Activated CD4-positive, alpha-beta memory T cell treated with anti-CD3 and anti-CD28 coated beads, Interleukin-2, amount 10 ng/mL, durations not matched to agents 7 days and 5 days (primary cell): ENCODE measurements at regions not wholly inside any gene's neighbourhood (a gene's known extent, or its start where the extent isn't known, plus 50 kb on each side); places are given as distances from the start of the nearest gene placed in this dataset.

Source experiments
- CTCF ChIA-PET: fragments of 350-600 bp; sonication (Branson Sonifier 250); formaldehyde crosslinking; loops from one replicate; lab custom pipeline; 2021; ENCODE audit warnings: antibody characterized with exemption, inconsistent platforms; lab: Charles Lee
- POLR2A ChIA-PET: fragments of 350-600 bp; sonication (Branson Sonifier 250); formaldehyde crosslinking; loops from one replicate; lab custom pipeline; 2021; ENCODE audit warnings: antibody characterized with exemption; lab: Charles Lee
- DNase-seq: peaks from one replicate; pipeline ENCODE4 v3.0.0-alpha.2; 2020
- H3K27ac Mint-ChIP-seq: one replicate; pipeline ENCODE4 v1.8.0; 2021; ENCODE audit warnings: mild to moderate bottlenecking, mixed read lengths
- H3K27me3 Mint-ChIP-seq: one replicate; pipeline ENCODE4 v1.8.0; 2021; ENCODE audit warnings: mixed read lengths
- H3K36me3 Mint-ChIP-seq: one replicate; pipeline ENCODE4 v1.8.0; 2021; ENCODE audit warnings: low read depth, mixed read lengths
- H3K4me1 Mint-ChIP-seq: one replicate; pipeline ENCODE4 v1.8.0; 2021; ENCODE audit warnings: mixed read lengths
- H3K4me3 Mint-ChIP-seq: one replicate; pipeline ENCODE4 v1.8.0; 2021; ENCODE audit warnings: mild to moderate bottlenecking, mixed read lengths
- H3K9me3 Mint-ChIP-seq: one replicate; pipeline ENCODE4 v1.8.0; 2021; ENCODE audit warnings: mixed read lengths

DNA sequence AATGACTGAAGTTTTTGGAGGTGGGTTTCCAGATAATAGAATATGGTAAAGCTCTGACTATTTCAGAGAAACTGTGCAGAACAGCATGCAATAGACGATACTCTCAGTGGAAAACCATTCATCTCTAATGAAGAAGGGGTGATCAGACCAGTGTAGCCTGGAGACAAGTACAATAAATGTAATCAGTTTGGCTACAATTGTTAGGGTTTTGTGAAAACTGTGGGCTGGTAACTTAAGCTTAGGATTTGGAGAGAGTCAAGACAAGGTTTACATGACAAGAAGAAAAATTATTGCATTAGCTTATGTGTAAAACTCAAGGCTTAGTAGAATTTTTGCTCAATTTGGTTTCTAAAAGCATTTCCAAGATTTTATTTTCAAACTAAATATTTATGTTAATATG, 241.5 kb upstream of the ANKRD50 start:
- Mint-ChIP-seq H3K27ac (no peak overlapping the region), H3K27me3 (no peaks in the 10 kb centered on the region), H3K4me1 (no peaks in the 10 kb centered on the region), H3K4me3 (no peak overlapping the region), H3K9me3 (peaks cover 1% of the 10 kb centered on the region), H3K36me3 (no peaks in the 10 kb centered on the region)
- ChIA-PET POLR2A (no interaction called here), CTCF (no interaction called here)
- no peak for DNase-seq

DNA sequence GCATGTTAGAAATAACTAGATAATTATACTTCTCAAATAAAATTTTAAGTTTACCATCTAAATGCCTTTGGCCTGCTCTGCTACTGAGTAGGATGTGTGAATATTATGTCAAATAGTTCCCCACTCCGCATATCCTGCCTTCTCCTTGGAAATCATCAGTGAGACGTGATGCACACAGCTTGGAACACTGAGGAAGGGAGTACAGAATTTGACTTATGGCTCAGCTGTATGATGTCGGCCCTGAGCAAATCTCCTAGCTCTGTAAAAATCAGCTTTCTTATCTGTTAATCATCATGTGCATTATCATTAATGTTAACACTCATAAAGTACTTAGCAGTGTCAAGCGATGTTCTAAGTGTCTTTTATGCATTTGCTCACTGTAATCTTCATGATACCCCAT, 241.0 kb upstream of the ANKRD50 start:
- H3K4me3 Mint-ChIP-seq: no peak overlapping the region
- DNase-seq: no peak
- POLR2A ChIA-PET: no interaction called here
- H3K36me3 Mint-ChIP-seq: no peaks in the 10 kb centered on the region
- no peaks in the 10 kb centered on the region for H3K4me1 Mint-ChIP-seq
- H3K27ac Mint-ChIP-seq: no peak overlapping the region
- CTCF ChIA-PET: no interaction called here
- H3K9me3 Mint-ChIP-seq: peaks cover 1% of the 10 kb centered on the region
- H3K27me3 Mint-ChIP-seq: no peaks in the 10 kb centered on the region

DNA sequence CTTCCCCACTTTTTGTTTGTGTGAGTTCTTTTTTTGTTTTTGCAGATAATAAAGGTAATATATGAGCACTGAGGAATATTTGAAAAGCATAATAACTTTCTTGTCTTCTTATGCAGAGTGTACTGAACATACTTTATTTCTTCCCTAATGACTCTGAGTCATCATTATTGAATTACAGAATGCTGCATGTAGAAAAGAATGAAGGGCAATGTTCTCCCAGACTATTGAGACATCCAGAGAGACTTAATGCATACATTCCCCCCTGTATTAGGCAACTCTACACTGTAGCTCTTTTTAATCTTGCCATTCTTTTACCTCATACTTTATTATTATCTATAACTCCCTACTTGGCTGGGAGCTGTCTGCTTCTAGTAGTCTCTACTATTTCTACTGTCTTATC, 240.5 kb upstream of the ANKRD50 start:
- no peak for DNase-seq
- Mint-ChIP-seq H3K4me1 (no peaks in the 10 kb centered on the region), H3K27ac (no peak overlapping the region), H3K4me3 (no peak overlapping the region), H3K36me3 (no peaks in the 10 kb centered on the region), H3K9me3 (peaks cover 1% of the 10 kb centered on the region), H3K27me3 (no peaks in the 10 kb centered on the region)
- ChIA-PET CTCF (no interaction called here), POLR2A (no interaction called here)

DNA sequence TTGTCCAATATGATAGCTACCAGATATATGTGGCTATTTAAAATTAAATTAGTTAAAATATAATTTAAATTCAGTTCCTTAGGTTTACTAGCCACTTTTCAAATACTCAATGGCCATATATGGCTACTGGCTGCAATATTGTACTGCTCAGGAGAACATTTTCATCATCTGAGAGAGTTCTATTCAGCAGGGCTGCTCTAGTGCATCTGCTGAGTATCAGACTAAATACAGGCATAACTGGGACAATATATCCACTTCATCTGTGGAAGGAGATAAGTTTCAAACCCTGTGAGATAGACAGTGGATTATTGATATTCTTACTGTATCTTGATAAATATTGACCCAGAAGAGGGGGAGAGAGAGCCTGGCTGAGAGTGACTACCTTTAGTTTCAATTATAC, 240.1 kb upstream of the ANKRD50 start:
- H3K36me3 Mint-ChIP-seq: no peaks in the 10 kb centered on the region
- ChIA-PET CTCF (no interaction called here), POLR2A (no interaction called here)
- no peak for DNase-seq
- no peak overlapping the region for H3K4me3 Mint-ChIP-seq
- H3K9me3 Mint-ChIP-seq: peaks cover 1% of the 10 kb centered on the region
- H3K27ac Mint-ChIP-seq: no peak overlapping the region
- H3K4me1 Mint-ChIP-seq: no peaks in the 10 kb centered on the region
- no peaks in the 10 kb centered on the region for H3K27me3 Mint-ChIP-seq

DNA sequence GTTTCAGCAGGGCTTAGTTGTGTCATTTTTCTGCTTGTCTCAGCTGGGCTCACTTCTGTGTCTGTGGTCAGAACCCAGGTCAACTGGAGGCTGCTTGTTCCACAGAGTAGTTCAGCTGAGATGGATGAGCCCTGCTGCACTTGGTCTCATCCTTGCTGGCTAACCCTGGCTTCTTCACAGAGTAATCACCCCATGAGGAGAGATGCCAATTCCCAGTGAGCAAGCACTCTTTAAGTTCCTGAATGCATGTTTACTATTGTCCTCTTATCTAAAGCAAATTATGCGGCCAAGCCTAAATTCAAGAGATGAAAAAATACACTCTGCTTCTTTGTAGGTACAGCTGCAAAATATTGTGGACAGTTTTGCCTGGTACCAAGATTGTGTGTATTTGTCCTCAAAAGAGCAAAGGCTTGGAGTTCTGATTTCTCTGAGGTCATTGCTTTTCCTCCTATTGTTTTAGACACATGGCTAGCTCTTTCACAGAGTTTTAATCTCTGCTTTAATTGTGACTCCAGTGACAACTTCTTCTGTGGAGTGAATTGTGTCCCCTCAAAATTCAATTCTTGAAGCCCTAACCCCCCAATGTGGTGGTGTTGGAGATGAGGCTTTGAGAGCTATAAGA, 236.6 kb upstream of the ANKRD50 start:
- DNase-seq: no peak
- H3K4me1 Mint-ChIP-seq: no peaks in the 10 kb centered on the region
- H3K4me3 Mint-ChIP-seq: no peak overlapping the region
- no peaks in the 10 kb centered on the region for H3K36me3 Mint-ChIP-seq
- no peaks in the 10 kb centered on the region for H3K27me3 Mint-ChIP-seq
- peaks cover 1% of the 10 kb centered on the region for H3K9me3 Mint-ChIP-seq
- ChIA-PET CTCF (no interaction called here), POLR2A (no interaction called here)
- no peak overlapping the region for H3K27ac Mint-ChIP-seq

DNA sequence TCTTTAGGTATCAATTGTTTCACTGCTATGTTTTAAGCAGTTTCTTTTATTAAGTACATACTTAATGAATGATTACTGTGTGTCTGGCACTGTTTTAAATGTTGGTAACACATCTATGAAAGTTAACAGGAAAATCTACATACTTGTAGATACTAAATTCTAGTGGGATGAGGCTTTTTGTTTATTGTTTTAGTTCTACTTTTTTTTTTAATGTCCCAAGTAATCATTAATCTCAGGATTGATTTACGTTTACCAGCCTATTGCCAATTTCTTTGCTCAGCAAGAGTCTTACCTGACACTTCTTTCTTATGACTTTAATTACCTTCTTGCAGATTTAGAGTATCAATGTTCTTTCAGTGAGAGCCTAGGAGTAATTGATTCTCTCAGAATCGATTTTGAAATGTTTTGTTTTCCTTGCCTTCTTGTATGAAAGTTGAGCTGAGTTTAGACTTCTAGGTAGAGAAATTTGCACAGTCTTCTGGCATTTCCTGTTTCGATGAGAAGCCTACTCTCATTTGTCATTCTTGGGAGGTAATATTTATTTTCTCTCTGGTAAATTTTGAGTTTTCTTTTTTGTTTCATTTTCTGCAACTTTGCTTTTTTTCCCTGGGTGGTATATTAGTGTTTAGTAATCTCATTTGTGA, 235.2 kb upstream of the ANKRD50 start:
- POLR2A ChIA-PET: no interaction called here
- H3K27ac Mint-ChIP-seq: no peak overlapping the region
- CTCF ChIA-PET: no interaction called here
- no peaks in the 10 kb centered on the region for H3K36me3 Mint-ChIP-seq
- H3K4me3 Mint-ChIP-seq: no peak overlapping the region
- H3K27me3 Mint-ChIP-seq: no peaks in the 10 kb centered on the region
- no peak for DNase-seq
- peaks cover 6% of the 10 kb centered on the region for H3K9me3 Mint-ChIP-seq
- H3K4me1 Mint-ChIP-seq: no peaks in the 10 kb centered on the region

DNA sequence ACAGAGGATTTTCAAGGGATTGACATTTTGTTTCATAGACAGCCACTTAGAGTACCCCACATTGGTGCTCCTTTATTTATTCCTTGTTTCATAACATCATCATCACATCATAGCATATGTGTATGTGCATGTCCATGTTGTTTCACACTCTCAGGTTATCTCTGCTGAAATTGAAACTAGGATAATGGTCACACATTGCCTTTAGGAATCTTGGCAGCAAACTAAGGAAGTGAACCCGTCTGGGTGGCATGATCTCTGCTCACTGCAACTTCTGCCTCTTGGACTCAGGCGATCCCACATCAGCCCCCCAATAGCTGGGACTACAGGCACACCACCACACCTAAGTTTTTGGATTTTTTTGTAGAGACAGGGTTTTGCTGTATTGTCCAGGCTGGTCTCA, 234.2 kb upstream of the ANKRD50 start:
- ChIA-PET CTCF (no interaction called here), POLR2A (no interaction called here)

DNA sequence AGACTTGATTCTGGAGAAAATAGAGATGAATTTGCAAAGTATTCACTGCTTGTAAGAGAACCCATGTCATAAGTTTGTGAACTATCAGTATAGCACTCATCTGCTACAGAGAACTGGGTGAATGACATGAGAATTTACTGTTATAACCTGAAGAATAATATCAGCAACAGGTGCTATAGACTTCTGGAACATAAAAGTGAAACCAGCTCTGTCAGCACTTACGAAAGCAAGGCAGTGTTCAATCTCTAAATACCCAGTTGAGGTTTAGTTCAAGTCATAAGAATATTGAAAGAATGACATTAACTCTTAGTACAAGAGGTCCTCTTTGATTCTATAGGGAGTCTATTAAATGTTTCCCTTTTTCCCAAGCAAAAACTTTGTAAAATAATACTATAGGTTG, 232.9 kb upstream of the ANKRD50 start:
- Mint-ChIP-seq H3K4me1 (no peaks in the 10 kb centered on the region), H3K27ac (no peak overlapping the region), H3K27me3 (no peaks in the 10 kb centered on the region), H3K36me3 (no peaks in the 10 kb centered on the region), H3K4me3 (no peak overlapping the region), H3K9me3 (peaks cover 7% of the 10 kb centered on the region)
- ChIA-PET CTCF (no interaction called here), POLR2A (no interaction called here)
- no peak for DNase-seq

More for the DNA sequence above, 234.2 kb upstream of the ANKRD50 start:
- H3K4me3 Mint-ChIP-seq: no peak overlapping the region
- DNase-seq: no peak
- H3K36me3 Mint-ChIP-seq: no peaks in the 10 kb centered on the region
- no peaks in the 10 kb centered on the region for H3K27me3 Mint-ChIP-seq
- H3K27ac Mint-ChIP-seq: no peak overlapping the region
- peaks cover 7% of the 10 kb centered on the region for H3K9me3 Mint-ChIP-seq
- no peaks in the 10 kb centered on the region for H3K4me1 Mint-ChIP-seq

DNA sequence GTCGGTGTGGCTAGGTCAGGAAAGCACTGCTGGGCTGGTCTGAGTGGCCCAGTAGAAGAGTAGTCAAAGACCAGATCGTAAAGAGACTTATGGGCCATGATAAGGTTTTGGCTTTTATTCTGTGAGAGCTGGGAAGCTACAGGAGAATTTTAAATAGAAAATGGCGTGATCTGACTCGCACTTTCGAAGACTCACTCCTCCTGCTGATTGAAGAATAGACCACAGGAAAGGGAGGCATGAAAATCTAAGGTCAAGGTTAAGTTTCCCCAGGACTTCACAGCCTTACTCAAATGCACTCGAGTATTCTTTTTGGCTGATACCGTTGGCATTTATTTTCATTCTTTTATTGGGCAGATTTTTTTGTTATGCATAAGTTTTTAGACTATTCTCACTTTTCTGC, 231.4 kb upstream of the ANKRD50 start:
- Mint-ChIP-seq H3K27ac (no peak overlapping the region), H3K4me1 (no peaks in the 10 kb centered on the region), H3K27me3 (no peaks in the 10 kb centered on the region), H3K4me3 (no peak overlapping the region), H3K9me3 (peaks cover 7% of the 10 kb centered on the region), H3K36me3 (no peaks in the 10 kb centered on the region)
- ChIA-PET CTCF (no interaction called here), POLR2A (no interaction called here)
- DNase-seq: no peak

DNA sequence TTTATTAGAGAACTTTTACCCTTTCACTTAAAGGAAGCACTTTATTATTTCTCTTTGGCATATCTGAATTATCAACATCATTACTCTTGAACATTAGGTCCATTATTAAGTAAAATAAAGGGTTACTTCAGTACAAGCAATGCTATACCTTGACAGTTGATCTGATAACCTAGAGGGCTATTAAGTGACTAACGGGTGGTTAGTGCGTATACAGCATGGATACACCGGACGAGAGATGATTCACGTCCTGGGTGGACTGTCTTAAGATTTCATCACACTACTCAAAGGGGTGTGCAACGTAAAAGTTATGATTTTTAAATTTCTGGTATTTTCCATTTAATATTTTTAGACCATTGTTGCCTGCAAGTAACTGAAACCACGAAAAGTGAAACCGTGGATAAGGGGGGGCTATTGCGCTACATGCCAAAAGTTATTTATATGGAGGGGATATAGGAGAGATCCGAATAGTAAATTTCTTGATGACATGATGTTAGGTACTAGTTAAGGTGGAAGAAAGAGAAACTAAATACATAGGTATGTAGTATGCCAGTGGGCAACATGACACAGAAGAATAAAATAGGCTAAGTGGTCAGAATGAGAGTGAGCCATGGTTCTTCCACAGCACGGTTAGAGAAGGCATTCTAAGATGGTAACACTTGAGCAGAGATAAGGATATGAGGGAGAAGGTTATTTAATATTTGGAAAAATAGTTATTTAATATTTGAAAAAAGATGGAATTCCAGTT, 230.8 kb upstream of the ANKRD50 start:
- ChIA-PET CTCF (no interaction called here), POLR2A (no interaction called here)
- Mint-ChIP-seq H3K27me3 (no peaks in the 10 kb centered on the region), H3K36me3 (no peaks in the 10 kb centered on the region), H3K9me3 (peaks cover 7% of the 10 kb centered on the region), H3K4me3 (no peak overlapping the region), H3K4me1 (no peaks in the 10 kb centered on the region), H3K27ac (no peak overlapping the region)
- DNase-seq: no peak

DNA sequence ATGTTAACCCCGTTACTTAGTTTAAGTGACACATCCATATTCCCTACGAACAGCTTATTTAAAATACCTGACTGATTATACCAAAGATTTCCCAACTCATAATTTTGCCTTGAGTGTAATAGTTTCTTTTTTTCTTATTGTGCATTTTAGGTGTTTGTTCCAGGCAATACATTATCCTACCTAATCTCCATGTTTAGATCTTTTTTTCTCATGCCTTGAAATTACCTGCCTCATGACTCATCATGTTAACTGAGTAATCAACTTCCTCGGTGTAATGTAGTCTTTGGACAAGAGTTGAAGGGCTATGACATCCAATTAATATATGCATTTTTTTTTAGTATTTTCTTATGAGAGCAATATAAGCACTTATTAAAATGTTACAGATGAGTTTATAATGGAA, 228.7 kb upstream of the ANKRD50 start:
- POLR2A ChIA-PET: no interaction called here
- DNase-seq: no peak
- Mint-ChIP-seq H3K4me3 (no peak overlapping the region), H3K36me3 (no peaks in the 10 kb centered on the region), H3K4me1 (no peaks in the 10 kb centered on the region), H3K27ac (no peak overlapping the region), H3K9me3 (peaks cover 7% of the 10 kb centered on the region), H3K27me3 (no peaks in the 10 kb centered on the region)
- CTCF ChIA-PET: no interaction called here

DNA sequence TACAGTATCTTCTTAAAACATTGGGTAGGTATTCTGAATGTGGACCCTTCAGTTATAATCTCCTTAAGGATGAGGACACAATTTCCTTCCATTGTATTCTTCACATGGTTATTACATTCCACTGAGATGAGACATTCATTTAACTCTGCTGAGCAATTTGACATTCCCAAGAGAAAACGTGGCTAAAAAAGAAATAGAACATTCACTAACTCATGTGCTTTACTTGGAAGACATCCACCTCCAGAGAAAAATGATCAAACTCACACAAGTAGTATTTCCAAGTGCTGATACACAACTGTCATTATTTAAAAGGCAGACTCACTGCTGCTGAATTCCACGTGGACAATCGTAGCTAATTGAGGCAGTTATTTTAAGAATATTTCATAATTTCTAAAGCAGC, 227.9 kb upstream of the ANKRD50 start:
- Mint-ChIP-seq H3K27ac (no peak overlapping the region), H3K36me3 (no peaks in the 10 kb centered on the region), H3K9me3 (peaks cover 7% of the 10 kb centered on the region), H3K27me3 (no peaks in the 10 kb centered on the region), H3K4me3 (no peak overlapping the region), H3K4me1 (no peaks in the 10 kb centered on the region)
- POLR2A ChIA-PET: no interaction called here
- no peak for DNase-seq
- CTCF ChIA-PET: no interaction called here

DNA sequence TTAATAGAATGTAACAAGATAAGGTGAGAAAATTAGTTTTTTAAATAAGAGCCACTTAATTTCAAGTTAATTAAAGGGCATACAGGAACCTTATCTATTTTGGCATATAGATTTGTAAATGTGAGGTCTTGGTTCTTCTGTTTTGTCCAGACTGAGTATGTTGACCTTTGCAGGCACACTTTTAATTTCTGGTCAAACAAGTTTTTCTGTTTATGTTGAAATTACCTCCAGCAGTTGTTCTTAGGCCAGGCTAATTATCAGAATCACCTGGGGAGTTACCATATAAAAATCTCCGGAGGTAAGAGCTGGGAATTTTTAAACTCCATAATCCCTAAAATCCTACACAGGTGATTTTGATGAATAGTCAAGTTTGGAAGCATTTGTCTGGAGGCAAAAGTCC, 227.4 kb upstream of the ANKRD50 start:
- CTCF ChIA-PET: no interaction called here
- POLR2A ChIA-PET: no interaction called here
- DNase-seq: no peak
- no peaks in the 10 kb centered on the region for H3K27me3 Mint-ChIP-seq
- H3K9me3 Mint-ChIP-seq: peaks cover 7% of the 10 kb centered on the region
- H3K27ac Mint-ChIP-seq: no peak overlapping the region
- H3K4me1 Mint-ChIP-seq: no peaks in the 10 kb centered on the region
- no peak overlapping the region for H3K4me3 Mint-ChIP-seq
- H3K36me3 Mint-ChIP-seq: no peaks in the 10 kb centered on the region

DNA sequence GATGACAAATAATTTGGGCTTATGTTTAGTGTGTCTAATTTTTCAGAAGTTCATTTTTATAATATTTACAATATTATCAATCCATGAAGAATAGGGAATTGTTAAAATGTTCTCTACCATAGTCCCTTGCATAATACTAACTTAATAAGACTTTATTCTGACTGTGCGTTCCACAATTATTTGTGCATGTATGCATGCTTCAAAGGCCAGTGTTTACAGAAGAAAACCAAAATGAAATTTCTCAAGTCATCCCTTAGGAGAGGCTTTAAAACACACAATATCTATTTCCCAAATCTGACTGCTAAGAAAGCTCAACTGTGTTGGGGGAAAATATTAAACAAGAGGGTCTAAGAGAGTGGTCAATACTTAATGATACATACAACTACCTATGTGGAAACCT, 226.3 kb upstream of the ANKRD50 start:
- Mint-ChIP-seq H3K27ac (no peak overlapping the region), H3K36me3 (no peaks in the 10 kb centered on the region), H3K27me3 (no peaks in the 10 kb centered on the region), H3K4me1 (no peaks in the 10 kb centered on the region), H3K4me3 (no peak overlapping the region), H3K9me3 (peaks cover 7% of the 10 kb centered on the region)
- CTCF ChIA-PET: no interaction called here
- POLR2A ChIA-PET: no interaction called here
- DNase-seq: no peak
